ENCODE measurements at regions not wholly inside any gene's neighbourhood (a gene's known extent, or its start where the extent isn't known, plus 50 kb on each side); places are given as distances from the start of the nearest gene placed in this dataset.

DNA sequence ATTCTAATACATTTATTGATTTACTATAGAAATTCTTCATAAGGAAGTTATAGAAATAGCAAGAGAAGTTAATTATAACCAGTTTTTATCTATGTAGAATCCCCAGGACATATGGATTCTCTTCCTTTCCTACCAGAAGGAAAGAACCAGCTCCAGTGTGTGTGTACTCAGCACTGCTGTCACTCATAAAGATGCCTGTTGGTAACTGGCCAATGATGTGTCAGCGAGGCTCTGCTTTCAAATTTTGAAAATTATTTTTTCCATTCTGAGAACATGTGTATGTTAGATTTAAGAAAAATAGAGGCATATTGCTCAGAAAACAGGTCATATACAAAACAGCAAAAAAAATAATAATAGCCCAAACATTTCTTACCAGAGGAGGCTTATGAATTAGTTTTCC lies 814.8 kb upstream of the IGFBP7 start:
- TF ChIP-seq, protein P1, sequence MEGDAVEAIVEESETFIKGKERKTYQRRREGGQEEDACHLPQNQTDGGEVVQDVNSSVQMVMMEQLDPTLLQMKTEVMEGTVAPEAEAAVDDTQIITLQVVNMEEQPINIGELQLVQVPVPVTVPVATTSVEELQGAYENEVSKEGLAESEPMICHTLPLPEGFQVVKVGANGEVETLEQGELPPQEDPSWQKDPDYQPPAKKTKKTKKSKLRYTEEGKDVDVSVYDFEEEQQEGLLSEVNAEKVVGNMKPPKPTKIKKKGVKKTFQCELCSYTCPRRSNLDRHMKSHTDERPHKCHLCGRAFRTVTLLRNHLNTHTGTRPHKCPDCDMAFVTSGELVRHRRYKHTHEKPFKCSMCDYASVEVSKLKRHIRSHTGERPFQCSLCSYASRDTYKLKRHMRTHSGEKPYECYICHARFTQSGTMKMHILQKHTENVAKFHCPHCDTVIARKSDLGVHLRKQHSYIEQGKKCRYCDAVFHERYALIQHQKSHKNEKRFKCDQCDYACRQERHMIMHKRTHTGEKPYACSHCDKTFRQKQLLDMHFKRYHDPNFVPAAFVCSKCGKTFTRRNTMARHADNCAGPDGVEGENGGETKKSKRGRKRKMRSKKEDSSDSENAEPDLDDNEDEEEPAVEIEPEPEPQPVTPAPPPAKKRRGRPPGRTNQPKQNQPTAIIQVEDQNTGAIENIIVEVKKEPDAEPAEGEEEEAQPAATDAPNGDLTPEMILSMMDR (IDR thresholded peaks at IDR 0.05; ENCODE audit: insufficient read depth, missing control alignments), result no peak
- no peak for FAIRE-seq
- DNase-seq (ENCODE audit: insufficient read length, low spot score), result no peak

DNA sequence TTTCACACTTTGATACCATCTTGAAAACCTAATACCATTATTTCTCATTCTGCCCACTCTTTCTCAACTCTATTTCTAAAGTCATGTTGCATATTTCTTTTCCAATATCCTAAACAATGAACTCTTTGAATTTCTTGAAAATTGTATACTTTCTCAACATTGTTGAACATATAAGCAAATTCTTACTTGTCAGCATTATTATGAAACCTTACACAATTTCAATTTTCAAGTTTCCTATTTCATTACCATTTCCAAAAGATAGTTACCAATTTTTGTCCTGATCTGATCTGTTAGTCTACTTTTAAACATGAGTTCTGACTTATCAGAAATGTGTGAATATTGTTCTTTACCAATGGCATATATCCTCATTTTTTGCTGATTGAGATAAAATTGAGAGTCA lies 806.3 kb upstream of the IGFBP7 start:
- FAIRE-seq, result no peak
- no peak for DNase-seq (ENCODE audit: insufficient read length, low spot score)
- TF ChIP-seq, protein P1 (IDR thresholded peaks at IDR 0.05; ENCODE audit: insufficient read depth, missing control alignments), result no peak

DNA sequence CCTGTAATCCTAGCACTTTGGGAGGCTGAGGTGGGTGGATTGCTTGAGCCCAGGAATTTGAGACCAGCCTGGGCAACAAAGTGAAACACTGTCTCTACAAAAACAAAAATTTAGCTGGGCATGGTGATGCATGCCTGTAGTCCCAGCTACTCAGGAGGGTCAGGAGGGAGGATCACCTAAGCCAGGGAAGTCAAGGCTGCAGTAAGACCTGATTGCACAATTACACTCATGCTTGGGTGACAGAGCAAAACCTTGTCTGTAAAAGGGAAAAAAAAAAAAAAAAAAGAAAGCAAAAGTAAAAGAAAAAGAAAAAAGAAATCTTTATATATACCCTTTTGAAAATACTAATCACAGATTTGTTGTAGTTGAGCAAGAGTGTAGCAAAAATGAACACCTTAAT lies 801.0 kb upstream of the IGFBP7 start:
- FAIRE-seq, result no peak
- no peak for DNase-seq (ENCODE audit: insufficient read length, low spot score)
- TF ChIP-seq, protein P1 (IDR thresholded peaks at IDR 0.05; ENCODE audit: insufficient read depth, missing control alignments), result no peak

DNA sequence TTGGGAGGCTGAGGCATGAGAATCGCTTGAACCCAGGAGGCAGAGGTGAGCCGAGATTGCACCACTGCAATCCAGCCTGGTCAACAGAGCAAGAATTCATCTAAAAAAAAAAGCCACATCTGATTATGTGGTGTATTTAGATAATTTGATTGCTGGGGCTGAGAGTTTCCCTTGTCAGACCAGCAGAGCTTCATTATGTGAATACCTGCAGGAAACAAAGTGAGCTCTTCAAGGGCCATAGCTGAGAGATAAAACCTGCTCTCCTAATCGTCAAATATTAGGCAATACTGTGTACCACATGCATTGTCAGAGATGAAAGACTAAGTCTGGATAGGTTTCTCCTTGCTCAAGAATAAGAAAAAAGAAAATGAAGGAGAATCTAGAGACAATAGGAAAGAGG lies 800.0 kb upstream of the IGFBP7 start:
- TF ChIP-seq, protein P1 (IDR thresholded peaks at IDR 0.05; ENCODE audit: insufficient read depth, missing control alignments), result no peak
- DNase-seq (ENCODE audit: insufficient read length, low spot score) (no peak), FAIRE-seq (no peak)

DNA sequence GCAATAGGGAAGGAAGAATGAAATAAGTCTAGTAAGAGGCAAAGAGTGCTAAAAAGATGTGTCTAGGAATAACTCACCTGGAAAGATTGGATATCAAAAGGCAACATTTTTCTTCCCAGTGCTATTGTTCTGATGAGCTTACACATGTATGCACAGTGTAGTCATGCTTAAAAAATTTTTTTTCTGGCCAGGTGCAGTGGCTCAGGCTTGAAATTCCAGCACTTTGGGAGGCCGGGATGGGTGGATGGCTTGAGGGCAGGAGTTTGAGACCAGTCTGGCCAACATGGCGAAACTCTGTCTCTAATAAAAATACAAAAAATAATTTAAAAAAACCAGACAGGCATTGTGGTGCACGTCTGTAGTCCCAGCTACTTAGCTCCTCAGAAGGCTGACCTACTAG lies 795.8 kb upstream of the IGFBP7 start:
- FAIRE-seq, result no peak
- TF ChIP-seq, protein P1 (IDR thresholded peaks at IDR 0.05; ENCODE audit: insufficient read depth, missing control alignments), result no peak
- DNase-seq (ENCODE audit: insufficient read length, low spot score), result no peak

DNA sequence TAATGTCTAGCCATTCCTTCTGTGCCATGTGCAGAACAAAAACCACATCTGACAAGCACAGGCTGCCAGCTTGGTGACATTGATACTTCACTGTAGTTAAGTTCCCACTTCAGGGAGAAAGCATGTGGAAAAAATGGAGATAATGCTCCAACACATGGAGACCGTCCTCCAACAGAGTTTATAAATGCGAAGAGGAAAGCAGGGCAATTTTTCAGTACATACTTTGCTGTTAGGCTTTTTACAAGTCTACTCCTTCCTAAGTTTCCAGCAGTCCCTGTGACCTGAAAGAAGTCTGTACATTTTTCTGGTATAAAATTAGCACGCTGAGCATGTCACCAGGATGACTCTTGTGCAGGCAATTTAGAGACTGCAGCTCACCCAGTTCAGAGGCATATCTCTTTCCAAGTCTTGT lies 766.9 kb upstream of the IGFBP7 start:
- no peak for DNase-seq (ENCODE audit: insufficient read length, low spot score)
- FAIRE-seq, result no peak
- TF ChIP-seq, protein P1 (IDR thresholded peaks at IDR 0.05; ENCODE audit: insufficient read depth, missing control alignments), result no peak

DNA sequence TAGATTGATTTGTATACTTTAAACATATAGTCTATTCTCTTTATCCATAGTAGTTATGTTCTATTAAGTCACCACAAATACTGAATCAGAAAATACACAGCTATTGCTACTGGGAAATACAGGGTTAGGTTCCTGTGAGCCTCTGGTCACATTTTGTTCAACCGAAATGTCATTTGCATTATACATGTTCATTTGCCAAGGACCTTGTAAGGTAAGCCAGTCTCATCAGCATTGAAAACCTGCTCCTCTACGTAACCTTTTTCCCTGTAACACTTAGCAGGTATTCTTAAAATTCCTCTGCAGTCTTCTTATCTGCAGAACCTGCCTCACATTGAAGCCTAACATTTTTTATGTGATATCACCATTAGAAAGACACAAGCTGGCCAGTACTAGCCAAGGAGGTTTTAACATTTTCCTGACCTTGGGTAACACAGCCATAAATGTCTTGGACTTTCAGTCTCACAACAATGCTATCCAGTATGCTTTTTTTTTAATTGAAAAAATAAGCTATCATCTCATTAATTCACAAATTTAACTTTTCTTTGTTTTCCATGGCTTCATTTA lies 765.7 kb upstream of the IGFBP7 start:
- DNase-seq (ENCODE audit: insufficient read length, low spot score) (no peak), FAIRE-seq (no peak)
- TF ChIP-seq, protein P1 (IDR thresholded peaks at IDR 0.05; ENCODE audit: insufficient read depth, missing control alignments), result no peak

Measured in D721Med (cell line).